B cell (primary cell): ENCODE measurements at regions not wholly inside any gene's neighbourhood (a gene's known extent, or its start where the extent isn't known, plus 50 kb on each side); places are given as distances from the start of the nearest gene placed in this dataset.

Source experiments
- ATAC-seq: fragments of 200-7000 bp; cut with Tn5 transposase; one replicate; pipeline ENCODE4 v1.10.0; 2021; ENCODE audit warnings: low read depth, mild to moderate bottlenecking, moderate number of reproducible peaks, moderate library complexity
- CTCF ChIA-PET: fragments of 350-600 bp; sonication (Branson Sonifier 250); formaldehyde crosslinking; loops from one replicate; lab custom pipeline; 2021; ENCODE audit warnings: antibody characterized with exemption, inconsistent platforms; lab: Charles Lee
- POLR2A ChIA-PET: fragments of 350-600 bp; sonication (Branson Sonifier 250); formaldehyde crosslinking; loops from one replicate; lab custom pipeline; 2021; ENCODE audit warnings: antibody characterized with exemption; lab: Charles Lee
- DNase-seq: peaks from one replicate; pipeline ENCODE4 v3.0.0; 2013
- H2AFZ ChIP-seq: 2 replicates; pipeline ENCODE4 v1.6.1; 2012; ENCODE audit warnings: mild to moderate bottlenecking, low read depth, low read length; ENCODE audit not compliant: insufficient read depth, poor library complexity, severe bottlenecking
- H3K27ac ChIP-seq, 2 donors: 1 replicate in 1 of 2; 2 replicates in 1 of 2; pipeline ENCODE4 v1.5.1; 2012 to 2013; ENCODE audit warnings: low read length in 2 of 2, mild to moderate bottlenecking in 2 of 2, moderate library complexity in 1 of 2
- H3K27me3 ChIP-seq, 4 experiments: fragments of 200-600 bp in 1 of 4; sonication (generic) in 1 of 4; replicated peaks in 1 of 4; 1 replicate in 2 of 4; 2 replicates in 2 of 4; pipeline versions ENCODE4 v1.6.1 to v1.7.0; 2013 to 2016; ENCODE audit warnings: low read length in 3 of 4, mild to moderate bottlenecking in 2 of 4, mixed read lengths in 1 of 4, moderate library complexity in 1 of 4; ENCODE audit not compliant: insufficient read depth in 4 of 4, control insufficient read depth in 3 of 4; ENCODE audit errors: control extremely low read depth in 1 of 4
- H3K36me3 ChIP-seq, 2 experiments: replicated peaks in 1 of 2; 1 replicate in 1 of 2; 2 replicates in 1 of 2; pipeline versions ENCODE4 v1.6.1 to v1.7.1; 2013; ENCODE audit warnings: low read length in 1 of 2; ENCODE audit not compliant: insufficient read depth in 2 of 2, control insufficient read depth in 1 of 2; ENCODE audit errors: control extremely low read depth in 1 of 2, extremely low read depth in 1 of 2
- H3K4me1 ChIP-seq, 2 donors: fragments of 200-600 bp in 1 of 2; sonication (generic) in 1 of 2; 1 replicate in 1 of 2; 2 replicates in 1 of 2; pipeline versions ENCODE4 v1.5.1 to v1.6.1; 2013 to 2017; ENCODE audit warnings: low read length in 2 of 2; ENCODE audit not compliant: control insufficient read depth in 2 of 2, insufficient read depth in 2 of 2
- H3K4me2 ChIP-seq: replicated peaks from 2 replicates; pipeline ENCODE3; 2012; ENCODE audit warnings: mild to moderate bottlenecking, low read depth, low read length; ENCODE audit not compliant: poor library complexity, severe bottlenecking
- H3K4me3 ChIP-seq, 5 experiments: fragments of 200-600 bp in 1 of 5; sonication (generic) in 1 of 5; 1 replicate in 3 of 5; 2 replicates in 2 of 5; pipeline versions ENCODE4 v1.5.1 to v1.7.0; 2011 to 2016; ENCODE audit warnings: low read length in 4 of 5, mild to moderate bottlenecking in 4 of 5, low read depth in 2 of 5, control low read depth in 1 of 5, moderate library complexity in 1 of 5; ENCODE audit not compliant: insufficient read depth in 1 of 5; ENCODE audit errors: control extremely low read depth in 1 of 5, extremely low read depth in 1 of 5
- H3K79me2 ChIP-seq: fragments of 200-600 bp; sonication (generic); one replicate; pipeline ENCODE4 v1.6.0; 2016; ENCODE audit warnings: low read length; ENCODE audit not compliant: control insufficient read depth, insufficient read depth
- H3K9ac ChIP-seq: fragments of 200-600 bp; sonication (generic); 2 replicates; pipeline ENCODE4 v1.6.1; 2017; ENCODE audit warnings: mild to moderate bottlenecking, low read length, moderate library complexity
- H3K9me3 ChIP-seq, 3 donors: one replicate each; pipeline versions ENCODE4 v1.6.1 to v1.7.1; 2013; ENCODE audit warnings: low read length in 2 of 3; ENCODE audit not compliant: control insufficient read depth in 2 of 3, insufficient read depth in 1 of 3; ENCODE audit errors: control extremely low read depth in 1 of 3
- H4K20me1 ChIP-seq: 2 replicates; pipeline ENCODE4 v1.6.0; 2012; ENCODE audit warnings: mild to moderate bottlenecking, low read length; ENCODE audit not compliant: insufficient read depth, control insufficient read depth, poor library complexity, severe bottlenecking
- H3K27ac Mint-ChIP-seq: one replicate; pipeline ENCODE4 v1.8.0; 2021; ENCODE audit warnings: mixed read lengths
- H3K27me3 Mint-ChIP-seq: one replicate; pipeline ENCODE4 v1.8.0; 2021; ENCODE audit warnings: mixed read lengths
- H3K4me1 Mint-ChIP-seq: one replicate; pipeline ENCODE4 v1.8.0; 2021; ENCODE audit warnings: mixed read lengths
- H3K4me3 Mint-ChIP-seq: one replicate; pipeline ENCODE4 v1.8.0; 2021; ENCODE audit warnings: mixed read lengths
- H3K9me3 Mint-ChIP-seq: one replicate; pipeline ENCODE4 v1.8.0; 2022; ENCODE audit warnings: mixed read lengths; ENCODE audit not compliant: insufficient read depth
- EZH2 ChIP-seq: IDR thresholded peaks from 2 replicates; pipeline ENCODE4 v1.6.1; 2012; ENCODE audit warnings: borderline replicate concordance, low read depth, mild to moderate bottlenecking, moderate library complexity, low read length; ENCODE audit not compliant: insufficient read depth, poor library complexity, severe bottlenecking
- WGBS: methylation state at CpG from one replicate; pipeline ENCODE4 v1.1.5; 2013; ENCODE audit warnings: missing lambda C conversion rate; ENCODE audit not compliant: insufficient coverage; 5-methylcytosine and 5-hydroxymethylcytosine counted together
- intact Hi-C: fragments of 100-400 bp; cut with micrococcal nuclease; formaldehyde crosslinking; loops from one replicate; pipeline ENCODE4 v1.10.0; 2022
- TF ChIP-seq, protein P1 (sequence below): fragments of 200-600 bp; IDR thresholded peaks from one replicate; pipeline ENCODE4 v1.8.0; 2022; ENCODE audit warnings: antibody characterized with exemption, mild to moderate bottlenecking

DNA sequence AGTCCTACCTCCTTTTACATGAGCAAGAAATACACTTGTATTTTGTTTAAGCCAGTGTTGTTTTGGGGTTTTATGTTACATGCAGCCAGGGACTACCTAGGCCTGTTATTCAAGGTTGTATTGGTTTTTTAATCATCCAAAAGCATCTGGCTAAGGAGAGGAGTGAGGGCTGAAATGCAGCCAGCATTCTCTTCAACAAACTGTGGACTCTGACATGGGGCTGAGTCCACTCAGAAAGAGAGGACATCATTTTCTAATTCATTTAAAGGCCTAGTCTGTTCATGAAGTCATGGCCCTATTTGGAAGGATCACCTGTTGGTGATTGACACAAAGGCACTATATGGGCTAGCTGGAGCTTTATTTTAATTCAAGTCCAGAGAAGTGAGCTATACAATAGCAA, 190.4 kb downstream of the TTLL7 start:
- Histone ChIP-seq H2AFZ (no peak overlapping the region), H3K27me3 (no peaks in the 10 kb centered on the region), H3K79me2 (no peaks in the 10 kb centered on the region), H3K36me3 (no peaks in the 10 kb centered on the region), H4K20me1 (no peaks in the 10 kb centered on the region), H3K27ac (no peak overlapping the region), H3K4me2 (no peak overlapping the region), H3K9ac (no peak overlapping the region), H3K4me1 (no peaks in the 10 kb centered on the region), H3K9me3 (no peaks in the 10 kb centered on the region), H3K4me3 (no peak overlapping the region)
- ATAC-seq, result no peak
- Mint-ChIP-seq H3K4me1 (no peaks in the 10 kb centered on the region), H3K27me3 (no peaks in the 10 kb centered on the region), H3K4me3 (no peak overlapping the region), H3K27ac (no peak overlapping the region), H3K9me3 (no peaks in the 10 kb centered on the region)
- intact Hi-C loops, result no loop called here
- no peak for DNase-seq
- CTCF ChIA-PET, result no interaction called here
- TF ChIP-seq EZH2, result no peak
- TF ChIP-seq, protein P1, sequence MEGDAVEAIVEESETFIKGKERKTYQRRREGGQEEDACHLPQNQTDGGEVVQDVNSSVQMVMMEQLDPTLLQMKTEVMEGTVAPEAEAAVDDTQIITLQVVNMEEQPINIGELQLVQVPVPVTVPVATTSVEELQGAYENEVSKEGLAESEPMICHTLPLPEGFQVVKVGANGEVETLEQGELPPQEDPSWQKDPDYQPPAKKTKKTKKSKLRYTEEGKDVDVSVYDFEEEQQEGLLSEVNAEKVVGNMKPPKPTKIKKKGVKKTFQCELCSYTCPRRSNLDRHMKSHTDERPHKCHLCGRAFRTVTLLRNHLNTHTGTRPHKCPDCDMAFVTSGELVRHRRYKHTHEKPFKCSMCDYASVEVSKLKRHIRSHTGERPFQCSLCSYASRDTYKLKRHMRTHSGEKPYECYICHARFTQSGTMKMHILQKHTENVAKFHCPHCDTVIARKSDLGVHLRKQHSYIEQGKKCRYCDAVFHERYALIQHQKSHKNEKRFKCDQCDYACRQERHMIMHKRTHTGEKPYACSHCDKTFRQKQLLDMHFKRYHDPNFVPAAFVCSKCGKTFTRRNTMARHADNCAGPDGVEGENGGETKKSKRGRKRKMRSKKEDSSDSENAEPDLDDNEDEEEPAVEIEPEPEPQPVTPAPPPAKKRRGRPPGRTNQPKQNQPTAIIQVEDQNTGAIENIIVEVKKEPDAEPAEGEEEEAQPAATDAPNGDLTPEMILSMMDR, result no peak
- POLR2A ChIA-PET, result no interaction called here

GRCh38 chr1:83807821-83808220, 191.1 kb downstream of the TTLL7 start:
- Histone ChIP-seq H2AFZ (no peak overlapping the region), H3K9me3 (no peaks in the 10 kb centered on the region), H3K79me2 (no peaks in the 10 kb centered on the region), H3K27ac (no peak overlapping the region), H4K20me1 (no peaks in the 10 kb centered on the region), H3K4me2 (no peak overlapping the region), H3K27me3 (no peaks in the 10 kb centered on the region), H3K4me3 (no peak overlapping the region), H3K4me1 (no peaks in the 10 kb centered on the region), H3K36me3 (no peaks in the 10 kb centered on the region), H3K9ac (no peak overlapping the region)
- ChIA-PET CTCF (no interaction called here), POLR2A (interaction anchor here (0.6 kb wide), 1 partner anchor 186 kb away, joined by 3 read pairs; no protein-coding TSS in a partner anchor)
- Mint-ChIP-seq H3K27me3 (no peaks in the 10 kb centered on the region), H3K4me3 (no peak overlapping the region), H3K4me1 (no peaks in the 10 kb centered on the region), H3K27ac (no peak overlapping the region), H3K9me3 (no peaks in the 10 kb centered on the region)
- TF ChIP-seq EZH2, result no peak
- TF ChIP-seq, protein P1, result no peak
- no CpG with 5 or more reads among the region's 3 CpGs for WGBS
- DNase-seq (no peak), ATAC-seq (no peak)
- intact Hi-C loops, result no loop called here
